GM23338 (cell line): ENCODE measurements at regions not wholly inside any gene's neighbourhood (a gene's known extent, or its start where the extent isn't known, plus 50 kb on each side); places are given as distances from the start of the nearest gene placed in this dataset.

Experiments
- ATAC-seq: fragments of 200-7000 bp; cut with Tn5 transposase; 3 replicates; pipeline ENCODE4 v1.9.1; 2020
- DNase-seq: peaks from one replicate; pipeline ENCODE4 v3.0.0-alpha.2; 2015; ENCODE audit warnings: low spot score
- H2AFZ ChIP-seq: fragments of 200-600 bp; sonication (generic); 2 replicates; pipeline ENCODE4 v1.8.0; 2016; ENCODE audit warnings: antibody characterized with exemption, mild to moderate bottlenecking, moderate library complexity
- H3F3A ChIP-seq: fragments of 200-600 bp; sonication (generic); replicated peaks from 2 replicates; pipeline ENCODE4 v1.8.0; 2017; ENCODE audit warnings: antibody characterized with exemption, mixed run types, low read depth
- H3K27ac ChIP-seq: fragments of 200-600 bp; sonication (generic); 2 replicates; pipeline ENCODE4 v1.6.1; 2016; ENCODE audit warnings: low read depth
- H3K27me3 ChIP-seq: fragments of 200-600 bp; sonication (generic); 2 replicates; pipeline ENCODE4 v1.8.0; 2016; ENCODE audit warnings: mild to moderate bottlenecking, mixed run types, moderate library complexity; ENCODE audit not compliant: insufficient read depth
- H3K36me3 ChIP-seq: fragments of 200-600 bp; sonication (generic); 2 replicates; pipeline ENCODE4 v1.8.0; 2016; ENCODE audit warnings: mild to moderate bottlenecking; ENCODE audit not compliant: insufficient read depth
- H3K4me1 ChIP-seq: fragments of 200-600 bp; sonication (generic); 2 replicates; pipeline ENCODE4 v1.8.0; 2016; ENCODE audit warnings: mild to moderate bottlenecking, moderate library complexity; ENCODE audit not compliant: insufficient read depth
- H3K4me2 ChIP-seq: fragments of 200-600 bp; sonication (generic); 2 replicates; pipeline ENCODE4 v1.7.1; 2017; ENCODE audit warnings: mixed run types
- H3K4me3 ChIP-seq: fragments of 200-600 bp; sonication (generic); 2 replicates; pipeline ENCODE4 v1.6.1; 2016; ENCODE audit warnings: mixed run types
- H3K79me2 ChIP-seq: fragments of 200-600 bp; sonication (generic); replicated peaks from 2 replicates; pipeline ENCODE4 v1.8.0; 2017; ENCODE audit warnings: mild to moderate bottlenecking; ENCODE audit not compliant: insufficient read depth
- H3K9me2 ChIP-seq: fragments of 200-600 bp; sonication (generic); 2 replicates; pipeline ENCODE4 v1.8.0; 2017; ENCODE audit not compliant: insufficient read depth
- H4K20me1 ChIP-seq: fragments of 200-600 bp; sonication (generic); replicated peaks from 2 replicates; pipeline ENCODE4 v1.8.0; 2017; ENCODE audit warnings: mild to moderate bottlenecking; ENCODE audit not compliant: insufficient read depth
- H3K27ac Mint-ChIP-seq: 2 replicates; pipeline ENCODE4 v1.8.0; 2020; ENCODE audit warnings: inconsistent platforms, mild to moderate bottlenecking, moderate library complexity, mixed read lengths
- H3K27me3 Mint-ChIP-seq: 3 replicates; pipeline ENCODE4 v1.8.0; 2022; ENCODE audit warnings: low read depth, mild to moderate bottlenecking, moderate library complexity, mixed read lengths, inconsistent platforms; ENCODE audit not compliant: insufficient read depth, poor library complexity
- H3K36me3 Mint-ChIP-seq: 3 replicates; pipeline ENCODE4 v1.8.0; 2021; ENCODE audit warnings: low read depth, mild to moderate bottlenecking, inconsistent platforms, moderate library complexity, mixed read lengths
- H3K4me1 Mint-ChIP-seq: 3 replicates; pipeline ENCODE4 v1.8.0; 2020; ENCODE audit warnings: mild to moderate bottlenecking, inconsistent platforms, mixed read lengths
- H3K4me3 Mint-ChIP-seq: 3 replicates; pipeline ENCODE4 v1.8.0; 2021; ENCODE audit warnings: moderate library complexity, mild to moderate bottlenecking, inconsistent platforms, mixed read lengths
- H3K9me3 Mint-ChIP-seq: 3 replicates; pipeline ENCODE4 v1.8.0; 2020; ENCODE audit warnings: moderate library complexity, mild to moderate bottlenecking, inconsistent platforms, mixed read lengths
- CREB1 ChIP-seq: fragments of 250-450 bp; sonication (Bioruptor Pico); IDR thresholded peaks from 2 replicates; pipeline ENCODE4 v1.5.0; 2020; ENCODE audit warnings: low read depth, mild to moderate bottlenecking, moderate library complexity
- EZH2 ChIP-seq: fragments of 200-600 bp; sonication (generic); IDR thresholded peaks from one replicate; pipeline ENCODE4 v1.8.0; 2017; ENCODE audit warnings: antibody characterized with exemption, mild to moderate bottlenecking, low read depth; ENCODE audit not compliant: unreplicated experiment
- EZH2phosphoT487 ChIP-seq: fragments of 200-600 bp; sonication (generic); IDR thresholded peaks from one replicate; pipeline ENCODE4 v1.8.1; 2018; ENCODE audit warnings: antibody characterized with exemption; ENCODE audit not compliant: unreplicated experiment
- JUNB ChIP-seq: IDR thresholded peaks from one replicate; pipeline ENCODE4 v1.6.1; 2016; ENCODE audit warnings: antibody characterized with exemption; ENCODE audit not compliant: unreplicated experiment
- NANOG ChIP-seq: IDR thresholded peaks from 2 replicates; pipeline ENCODE4 v1.6.1; 2016; ENCODE audit warnings: antibody characterized with exemption, borderline replicate concordance
- POLR2AphosphoS5 ChIP-seq: IDR thresholded peaks from 2 replicates; pipeline ENCODE4 v1.6.1; 2016; ENCODE audit warnings: antibody characterized with exemption, low read depth
- STAT1 ChIP-seq: IDR thresholded peaks from one replicate; pipeline ENCODE4 v1.6.1; 2016; ENCODE audit warnings: antibody characterized with exemption; ENCODE audit not compliant: unreplicated experiment
- ZNF114 ChIP-seq: fragments of 250-450 bp; sonication (Bioruptor Pico); IDR thresholded peaks from 2 replicates; pipeline ENCODE4 v1.5.0; 2020; ENCODE audit warnings: mild to moderate bottlenecking, moderate library complexity
- ZNF331 ChIP-seq: fragments of 250-450 bp; sonication (Bioruptor Pico); IDR thresholded peaks from 2 replicates; pipeline ENCODE4 v1.5.0; 2020; ENCODE audit warnings: low read depth, mild to moderate bottlenecking, moderate library complexity
- TF ChIP-seq, protein P1 (sequence below): IDR thresholded peaks from one replicate; pipeline ENCODE4 v1.6.1; 2018; ENCODE audit warnings: antibody characterized with exemption; ENCODE audit not compliant: unreplicated experiment
- TF ChIP-seq, protein P2 (sequence below), 2 experiments: fragments of 200-600 bp in 1 of 2; sonication (generic) in 1 of 2; conservative IDR thresholded peaks; 2 replicates each; pipeline versions ENCODE4 v1.5.1 to v1.6.1; 2016 to 2017; ENCODE audit warnings: antibody characterized with exemption in 2 of 2, low read depth in 2 of 2, mild to moderate bottlenecking in 2 of 2, moderate library complexity in 1 of 2

DNA sequence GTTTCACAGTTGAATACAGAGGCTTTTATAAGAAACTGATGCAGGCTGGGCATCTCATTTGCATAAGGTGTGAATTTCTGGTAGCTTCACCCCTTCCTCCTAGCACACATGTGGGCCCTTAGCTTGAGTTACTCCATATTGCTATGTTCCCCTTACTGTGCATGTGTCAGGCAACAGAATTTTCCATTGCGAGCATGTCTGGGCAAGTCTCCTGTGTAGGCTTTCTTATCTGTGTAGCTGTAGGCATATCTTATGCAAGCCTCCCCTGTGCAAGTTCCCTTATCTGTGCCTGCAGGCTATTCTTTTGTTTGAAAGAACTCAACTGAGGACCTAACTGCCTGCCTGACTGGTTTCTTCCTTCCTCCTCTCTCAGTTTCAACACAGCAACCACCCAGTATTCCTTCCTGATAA, 597.4 kb upstream of the CDH5 start (continued):
- TF ChIP-seq, protein P1, sequence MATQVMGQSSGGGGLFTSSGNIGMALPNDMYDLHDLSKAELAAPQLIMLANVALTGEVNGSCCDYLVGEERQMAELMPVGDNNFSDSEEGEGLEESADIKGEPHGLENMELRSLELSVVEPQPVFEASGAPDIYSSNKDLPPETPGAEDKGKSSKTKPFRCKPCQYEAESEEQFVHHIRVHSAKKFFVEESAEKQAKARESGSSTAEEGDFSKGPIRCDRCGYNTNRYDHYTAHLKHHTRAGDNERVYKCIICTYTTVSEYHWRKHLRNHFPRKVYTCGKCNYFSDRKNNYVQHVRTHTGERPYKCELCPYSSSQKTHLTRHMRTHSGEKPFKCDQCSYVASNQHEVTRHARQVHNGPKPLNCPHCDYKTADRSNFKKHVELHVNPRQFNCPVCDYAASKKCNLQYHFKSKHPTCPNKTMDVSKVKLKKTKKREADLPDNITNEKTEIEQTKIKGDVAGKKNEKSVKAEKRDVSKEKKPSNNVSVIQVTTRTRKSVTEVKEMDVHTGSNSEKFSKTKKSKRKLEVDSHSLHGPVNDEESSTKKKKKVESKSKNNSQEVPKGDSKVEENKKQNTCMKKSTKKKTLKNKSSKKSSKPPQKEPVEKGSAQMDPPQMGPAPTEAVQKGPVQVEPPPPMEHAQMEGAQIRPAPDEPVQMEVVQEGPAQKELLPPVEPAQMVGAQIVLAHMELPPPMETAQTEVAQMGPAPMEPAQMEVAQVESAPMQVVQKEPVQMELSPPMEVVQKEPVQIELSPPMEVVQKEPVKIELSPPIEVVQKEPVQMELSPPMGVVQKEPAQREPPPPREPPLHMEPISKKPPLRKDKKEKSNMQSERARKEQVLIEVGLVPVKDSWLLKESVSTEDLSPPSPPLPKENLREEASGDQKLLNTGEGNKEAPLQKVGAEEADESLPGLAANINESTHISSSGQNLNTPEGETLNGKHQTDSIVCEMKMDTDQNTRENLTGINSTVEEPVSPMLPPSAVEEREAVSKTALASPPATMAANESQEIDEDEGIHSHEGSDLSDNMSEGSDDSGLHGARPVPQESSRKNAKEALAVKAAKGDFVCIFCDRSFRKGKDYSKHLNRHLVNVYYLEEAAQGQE: no peak
- TF ChIP-seq NANOG: no peak
- TF ChIP-seq ZNF114 (CRISPR knock-in tag): no peak
- TF ChIP-seq EZH2phosphoT487: no peak
- no peak for TF ChIP-seq EZH2
- TF ChIP-seq ZNF331 (CRISPR knock-in tag): no peak
- no peak for TF ChIP-seq JUNB
- TF ChIP-seq CREB1 (CRISPR knock-in tag): no peak
- TF ChIP-seq, protein P2, sequence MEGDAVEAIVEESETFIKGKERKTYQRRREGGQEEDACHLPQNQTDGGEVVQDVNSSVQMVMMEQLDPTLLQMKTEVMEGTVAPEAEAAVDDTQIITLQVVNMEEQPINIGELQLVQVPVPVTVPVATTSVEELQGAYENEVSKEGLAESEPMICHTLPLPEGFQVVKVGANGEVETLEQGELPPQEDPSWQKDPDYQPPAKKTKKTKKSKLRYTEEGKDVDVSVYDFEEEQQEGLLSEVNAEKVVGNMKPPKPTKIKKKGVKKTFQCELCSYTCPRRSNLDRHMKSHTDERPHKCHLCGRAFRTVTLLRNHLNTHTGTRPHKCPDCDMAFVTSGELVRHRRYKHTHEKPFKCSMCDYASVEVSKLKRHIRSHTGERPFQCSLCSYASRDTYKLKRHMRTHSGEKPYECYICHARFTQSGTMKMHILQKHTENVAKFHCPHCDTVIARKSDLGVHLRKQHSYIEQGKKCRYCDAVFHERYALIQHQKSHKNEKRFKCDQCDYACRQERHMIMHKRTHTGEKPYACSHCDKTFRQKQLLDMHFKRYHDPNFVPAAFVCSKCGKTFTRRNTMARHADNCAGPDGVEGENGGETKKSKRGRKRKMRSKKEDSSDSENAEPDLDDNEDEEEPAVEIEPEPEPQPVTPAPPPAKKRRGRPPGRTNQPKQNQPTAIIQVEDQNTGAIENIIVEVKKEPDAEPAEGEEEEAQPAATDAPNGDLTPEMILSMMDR (conservative IDR thresholded peaks at IDR 0.05; ENCODE audit: low read depth in 2 of 2): no peak

DNA sequence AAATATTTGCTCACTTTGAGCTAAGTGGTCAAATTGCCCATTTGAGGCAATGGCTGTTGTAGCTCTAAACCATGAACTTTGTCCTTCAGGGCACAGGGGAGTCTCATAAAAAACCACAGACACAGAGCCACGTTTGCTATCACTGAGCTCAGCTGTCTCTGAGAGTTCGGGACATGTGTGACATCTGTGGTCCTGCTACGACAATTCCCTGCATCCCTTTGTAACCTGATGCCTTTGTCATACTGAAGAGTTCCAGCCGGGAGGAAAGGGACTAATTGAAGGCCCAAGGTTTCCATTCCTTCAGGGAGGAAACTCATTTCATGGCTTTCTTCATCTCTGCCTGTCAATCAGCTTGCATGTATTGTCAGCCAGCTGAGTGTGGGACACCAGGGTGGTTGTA, 599.4 kb upstream of the CDH5 start:
- Mint-ChIP-seq H3K4me3 (no peak overlapping the region), H3K4me1 (peaks cover 24% of the 10 kb centered on the region), H3K9me3 (peaks cover 36% of the 10 kb centered on the region), H3K27ac (no peak overlapping the region), H3K36me3 (peaks cover 36% of the 10 kb centered on the region), H3K27me3 (peaks cover 10% of the 10 kb centered on the region)
- Histone ChIP-seq H3K4me3 (no peak overlapping the region), H3K27me3 (no peaks in the 10 kb centered on the region), H3K79me2 (no peaks in the 10 kb centered on the region), H3K4me2 (0 out of 2 replicates have a peak overlapping the region, but pooled peaks have one; percentile 15), H3K27ac (no peak overlapping the region), H2AFZ (no peak overlapping the region), H3K4me1 (peaks cover 16% of the 10 kb centered on the region), H3F3A (no peaks in the 10 kb centered on the region), H4K20me1 (no peaks in the 10 kb centered on the region), H3K9me2 (peaks cover 28% of the 10 kb centered on the region), H3K36me3 (peaks cover 19% of the 10 kb centered on the region)
- DNase-seq (peak; percentile 43), ATAC-seq (peak; percentile 36)
- TF ChIP-seq CREB1 (CRISPR knock-in tag) (no peak), POLR2AphosphoS5 (no peak), STAT1 (no peak)
